HG03442 (cell line): ENCODE measurements at regions not wholly inside any gene's neighbourhood (a gene's known extent, or its start where the extent isn't known, plus 50 kb on each side); places are given as distances from the start of the nearest gene placed in this dataset.

Experiments used
- ATAC-seq: cut with Tn5 transposase; IDR thresholded peaks from one replicate; pipeline ENCODE4 v1.9.1; 2021; ENCODE audit warnings: mild to moderate bottlenecking, moderate library complexity; ENCODE audit not compliant: unreplicated experiment

DNA sequence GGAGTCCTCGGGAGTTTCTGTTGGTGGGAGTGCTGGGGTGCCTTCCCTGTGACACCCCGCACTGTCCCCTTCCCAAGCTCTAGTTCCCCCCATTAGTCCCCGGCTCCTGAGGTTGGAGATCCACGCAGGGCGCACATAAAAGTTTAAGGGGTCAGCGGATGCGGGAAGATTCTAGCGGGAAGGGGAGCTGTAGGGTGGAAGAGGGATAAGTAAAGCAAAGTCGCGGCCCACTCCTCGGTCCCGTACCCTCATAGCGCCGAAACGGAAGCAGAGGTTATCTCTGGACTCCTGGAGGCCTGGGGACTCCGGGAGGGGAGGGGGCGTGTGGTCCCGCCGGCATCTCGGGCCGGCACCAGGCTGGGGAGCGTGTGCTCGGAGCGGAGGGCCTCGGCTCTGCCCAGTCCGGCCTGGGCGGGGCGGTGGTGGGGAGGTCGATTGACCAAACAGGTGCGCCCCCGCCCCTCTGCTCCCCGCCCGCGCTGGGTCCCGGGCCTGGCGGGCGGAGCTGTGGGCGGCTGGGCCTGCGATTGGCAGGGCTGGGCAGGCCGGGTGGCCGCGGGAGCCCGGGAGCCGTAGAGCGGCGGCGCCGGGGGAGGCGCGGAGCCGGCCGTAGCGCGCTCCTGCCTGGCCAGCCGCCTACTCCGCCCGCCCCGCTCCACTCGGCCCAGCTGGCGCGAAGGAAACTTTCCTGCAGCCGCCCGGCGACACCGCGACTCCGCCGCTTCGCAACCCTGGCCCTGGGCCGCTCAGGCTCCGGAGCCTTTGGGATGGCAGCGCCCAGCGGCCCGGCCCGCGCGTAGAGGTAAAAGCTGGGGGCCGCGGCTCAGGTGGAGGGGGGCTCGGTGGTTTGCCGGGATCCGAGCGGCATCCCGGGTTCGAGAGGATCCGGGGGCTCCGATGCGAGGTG, 52.2 kb upstream of the DAB2IP start:
- no peak for ATAC-seq

- ATAC-seq = no peak
Observed at GRCh38 chr9:121599872-121600585, 51.4 kb upstream of the DAB2IP start.

GRCh38 chr9:121601194-121601593, 50.2 kb upstream of the DAB2IP start:
- no peak for ATAC-seq
